D341Med (cell line): ENCODE measurements at regions not wholly inside any gene's neighbourhood (a gene's known extent, or its start where the extent isn't known, plus 50 kb on each side); places are given as distances from the start of the nearest gene placed in this dataset.

Experiments
- DNase-seq: peaks from one replicate; pipeline ENCODE4 v3.0.0; 2012; ENCODE audit warnings: low spot score

GRCh38 chr20:57970856-57971255 lies 257.6 kb downstream of the ANKRD60 start:
- DNase-seq, result no peak

DNA sequence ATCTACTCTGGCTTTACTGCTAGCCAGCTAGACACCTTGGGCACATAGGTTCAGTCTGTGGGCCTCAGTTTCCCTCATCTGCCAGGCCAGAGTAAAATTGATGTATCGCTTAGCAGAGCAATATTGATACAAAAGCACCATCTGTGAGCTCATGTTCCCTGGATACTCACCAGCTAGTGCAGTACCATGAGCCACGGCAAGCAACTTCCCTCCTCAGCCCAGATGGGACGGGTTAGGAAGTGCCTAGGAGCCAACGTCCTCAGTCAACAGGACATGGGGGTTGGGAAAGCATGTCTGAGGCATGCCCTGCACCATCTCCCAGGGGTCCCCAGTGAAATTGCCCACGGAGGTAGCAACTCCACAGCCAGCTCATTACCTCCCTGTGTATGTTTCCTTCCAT lies 258.3 kb downstream of the ANKRD60 start:
- no peak for DNase-seq

GRCh38 chr20:57968120-57968519 lies 258.3 kb upstream of the PMEPA1 start:
- no peak for DNase-seq

DNA sequence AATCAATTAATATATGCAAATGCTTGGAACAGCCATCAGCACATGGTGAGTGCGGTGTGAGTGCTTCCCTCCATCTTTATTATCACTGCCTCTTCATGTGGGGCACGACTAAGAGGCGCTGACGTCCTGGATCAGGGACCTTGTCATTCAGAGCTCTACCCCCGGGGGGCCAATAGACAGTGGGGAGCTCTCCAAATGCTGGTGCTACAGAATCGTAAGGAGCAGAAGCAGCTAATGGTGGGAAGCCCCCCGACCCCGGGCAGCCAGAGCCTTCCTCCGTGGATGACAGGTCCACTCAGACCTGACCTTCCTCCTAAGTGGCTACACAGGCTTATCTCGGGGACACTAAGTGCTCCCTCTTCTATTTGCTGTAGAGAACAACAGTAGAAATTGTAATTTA lies 257.5 kb upstream of the PMEPA1 start:
- no peak for DNase-seq

- DNase-seq, result no peak
Measured at GRCh38 chr20:57966620-57967019, 256.8 kb upstream of the PMEPA1 start.

GRCh38 chr20:57965441-57965840 lies 255.6 kb upstream of the PMEPA1 start:
- no peak for DNase-seq

DNA sequence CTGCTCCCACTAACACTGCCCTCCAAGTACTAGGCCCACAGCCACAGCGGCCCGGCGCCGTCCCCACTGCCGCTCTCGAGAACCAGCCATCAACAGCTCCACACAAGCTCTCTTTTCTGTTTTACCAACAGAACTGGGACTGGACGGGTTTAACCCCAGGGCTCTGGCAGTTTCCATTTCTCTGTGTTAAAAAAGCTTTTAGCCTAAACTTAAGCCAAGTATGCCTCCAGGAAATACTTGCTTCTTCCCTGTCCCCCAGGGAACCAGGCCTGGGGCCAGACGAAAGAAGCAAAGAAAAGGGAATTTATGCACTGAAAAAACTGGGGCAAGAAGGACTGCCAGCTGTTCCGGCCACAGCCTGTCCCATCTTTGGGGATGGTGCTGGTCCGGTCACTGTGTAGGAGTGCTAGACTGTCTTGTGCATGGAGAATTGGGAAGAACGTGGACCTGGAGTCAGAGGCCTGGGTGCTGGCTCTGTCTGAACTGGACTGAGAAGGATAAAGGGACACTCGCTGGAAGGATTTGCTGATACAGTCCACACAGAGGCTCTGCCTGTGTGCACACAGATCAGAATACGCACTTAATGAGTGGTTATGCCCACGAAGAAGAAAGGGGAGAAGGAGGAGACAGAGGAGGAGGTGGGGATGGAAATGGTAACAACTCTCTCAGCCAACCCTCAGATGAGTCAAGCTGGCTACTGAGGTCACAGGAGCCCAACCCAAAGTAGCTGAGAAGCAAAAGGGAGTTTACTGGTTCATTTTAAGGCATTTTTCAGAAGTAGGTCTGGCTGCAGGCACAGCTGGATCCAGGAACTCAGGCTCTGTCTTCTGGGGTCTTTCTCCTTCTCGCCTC lies 254.4 kb upstream of the PMEPA1 start:
- no peak for DNase-seq

DNA sequence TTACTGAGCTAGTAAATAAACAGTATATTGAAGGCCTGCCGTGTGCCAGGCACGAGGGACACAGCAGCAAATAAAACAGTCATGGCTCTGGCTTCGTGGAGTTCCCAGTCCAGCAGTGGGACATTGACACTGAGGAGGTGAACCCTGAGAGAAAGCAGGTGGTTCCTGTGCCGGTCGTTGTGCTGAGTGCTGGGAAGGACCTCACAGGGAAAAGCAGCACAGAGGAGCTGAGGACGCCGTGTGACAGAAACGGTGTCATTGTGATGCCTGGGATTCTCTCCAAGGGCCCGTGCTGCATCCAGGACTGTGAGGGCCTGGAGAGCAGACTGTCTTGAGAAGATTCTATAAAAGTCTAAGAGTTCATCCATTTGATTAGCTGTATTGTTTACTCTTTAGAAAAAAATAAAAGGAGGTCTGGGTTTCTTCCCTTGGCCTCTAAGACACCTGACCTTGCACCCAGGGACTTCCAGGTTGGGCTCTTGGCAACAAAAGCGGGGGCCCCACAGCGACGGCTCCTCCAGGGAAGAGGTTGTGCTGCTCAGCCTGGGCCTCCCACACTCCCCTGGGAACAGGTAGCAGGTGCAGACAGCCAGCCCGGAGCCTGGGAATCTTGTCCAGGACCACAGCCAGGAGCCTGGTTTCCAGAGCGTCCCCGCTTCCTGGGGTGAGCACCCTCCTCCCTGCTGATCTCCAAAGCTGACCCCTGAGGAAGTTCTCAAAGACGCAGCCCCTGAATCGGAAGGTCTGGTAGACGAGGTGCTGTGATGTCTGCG lies 251.2 kb upstream of the PMEPA1 start:
- DNase-seq, result no peak

- no peak for DNase-seq
Measured at GRCh38 chr20:57959589-57959988, 249.8 kb upstream of the PMEPA1 start.

- no peak for DNase-seq
Measured at GRCh38 chr20:57959018-57959417, 249.2 kb upstream of the PMEPA1 start.

- DNase-seq, result no peak
Measured at GRCh38 chr20:57958050-57958420, 248.2 kb upstream of the PMEPA1 start.

DNA sequence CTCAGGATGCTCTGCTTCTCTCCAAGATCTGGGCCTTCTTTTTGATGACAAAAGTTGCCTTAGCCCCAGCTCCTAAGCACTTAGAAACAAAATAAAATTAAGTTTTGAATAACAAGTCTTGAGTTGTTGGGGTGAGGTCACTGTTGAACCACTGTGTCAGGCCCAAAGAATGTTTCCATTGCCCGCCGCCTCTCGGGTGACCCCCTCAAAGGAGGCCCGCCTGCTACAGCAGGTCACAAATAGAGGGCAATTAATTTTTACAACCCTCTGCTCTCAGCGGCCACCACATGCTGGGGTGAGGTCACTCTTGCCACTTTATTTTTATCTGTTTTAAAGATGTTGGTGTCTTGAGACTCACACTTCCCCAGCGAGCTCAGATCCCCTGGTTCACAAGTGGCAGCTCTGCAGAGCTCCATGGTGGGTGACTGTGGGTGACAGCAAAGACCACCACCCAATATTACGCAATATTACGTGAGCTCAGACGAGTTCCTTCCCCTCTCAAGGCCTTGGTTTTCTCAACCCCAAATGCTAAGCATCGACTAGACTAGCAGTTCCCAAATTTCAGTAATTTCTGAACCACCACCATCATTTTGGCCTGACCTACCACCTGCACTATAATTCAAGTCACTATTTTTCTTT lies 247.7 kb upstream of the PMEPA1 start:
- no peak for DNase-seq

DNA sequence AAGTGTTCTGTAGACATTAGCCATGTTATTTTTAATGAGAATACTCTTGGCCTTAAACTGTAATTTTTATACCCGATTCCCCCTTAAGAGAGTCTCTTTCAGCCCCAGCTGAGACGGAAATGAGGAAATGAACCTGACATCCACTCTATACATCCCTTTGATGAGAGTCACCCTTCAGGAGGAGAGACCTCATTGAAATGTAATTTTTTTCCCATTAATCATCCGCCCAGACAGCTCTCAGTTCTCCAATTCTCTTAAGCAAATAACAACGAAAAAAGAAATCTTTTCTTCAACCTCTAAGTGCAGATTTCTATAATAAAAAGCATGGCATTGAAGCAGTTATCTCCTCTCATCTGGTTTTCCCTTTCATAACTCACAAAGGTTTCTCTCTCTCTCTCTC lies 243.8 kb upstream of the PMEPA1 start:
- no peak for DNase-seq

GRCh38 chr20:57952136-57952535 lies 242.3 kb upstream of the PMEPA1 start:
- no peak for DNase-seq

DNA sequence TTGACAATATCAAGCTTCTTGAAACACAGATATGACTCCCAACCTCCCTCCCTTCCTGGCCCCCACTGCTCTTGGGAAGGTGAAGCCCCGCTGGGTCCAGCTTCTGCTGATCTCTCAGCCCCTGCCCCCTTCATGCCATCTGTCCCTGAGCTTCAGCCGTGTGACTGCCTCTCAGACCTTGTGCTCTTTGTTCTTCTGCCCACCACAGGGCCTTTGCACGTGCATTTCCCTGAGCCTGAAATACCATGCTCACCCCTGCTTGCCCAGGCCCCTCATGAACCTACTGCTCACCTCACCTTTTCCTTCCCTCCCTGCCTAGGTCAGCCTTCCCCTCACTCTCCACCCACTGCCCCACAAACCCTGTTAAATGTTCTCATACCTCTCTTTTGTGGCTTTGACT lies 241.7 kb upstream of the PMEPA1 start:
- DNase-seq, result no peak

DNA sequence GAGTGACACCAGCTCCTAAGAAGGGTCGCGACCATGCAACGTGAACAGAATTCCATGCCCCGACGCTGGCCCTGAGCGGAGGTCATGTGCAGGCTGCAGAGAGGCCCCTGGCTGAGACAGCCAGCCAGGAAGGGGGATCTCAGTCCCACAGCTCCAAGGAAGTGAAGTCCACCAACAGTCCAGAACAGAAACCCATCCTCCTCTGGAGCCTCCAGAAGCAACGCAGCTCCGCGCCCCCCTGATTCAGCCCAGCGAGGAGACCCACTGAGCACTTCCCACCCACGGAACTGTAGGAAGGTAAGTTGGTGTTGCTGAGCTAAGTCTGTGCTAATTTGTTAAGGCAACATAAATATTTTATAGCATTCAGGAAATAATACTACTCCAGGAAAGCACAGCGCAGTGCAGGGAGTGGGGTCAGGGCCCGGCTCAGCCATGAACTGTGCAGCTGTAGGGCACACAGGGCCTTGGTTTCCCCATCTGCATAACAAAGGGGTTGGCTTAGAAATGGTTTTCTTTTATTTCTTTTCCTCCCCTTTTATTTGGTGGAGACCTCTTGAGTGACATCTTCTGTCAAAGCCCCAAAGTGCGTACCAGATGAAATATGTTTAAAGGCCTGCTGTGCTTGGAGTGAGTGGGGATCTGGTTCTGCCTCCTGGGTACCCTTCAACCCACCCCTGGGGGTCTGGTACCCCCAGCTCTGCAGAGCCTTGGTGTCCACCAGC lies 241.1 kb upstream of the PMEPA1 start:
- DNase-seq, result no peak

DNA sequence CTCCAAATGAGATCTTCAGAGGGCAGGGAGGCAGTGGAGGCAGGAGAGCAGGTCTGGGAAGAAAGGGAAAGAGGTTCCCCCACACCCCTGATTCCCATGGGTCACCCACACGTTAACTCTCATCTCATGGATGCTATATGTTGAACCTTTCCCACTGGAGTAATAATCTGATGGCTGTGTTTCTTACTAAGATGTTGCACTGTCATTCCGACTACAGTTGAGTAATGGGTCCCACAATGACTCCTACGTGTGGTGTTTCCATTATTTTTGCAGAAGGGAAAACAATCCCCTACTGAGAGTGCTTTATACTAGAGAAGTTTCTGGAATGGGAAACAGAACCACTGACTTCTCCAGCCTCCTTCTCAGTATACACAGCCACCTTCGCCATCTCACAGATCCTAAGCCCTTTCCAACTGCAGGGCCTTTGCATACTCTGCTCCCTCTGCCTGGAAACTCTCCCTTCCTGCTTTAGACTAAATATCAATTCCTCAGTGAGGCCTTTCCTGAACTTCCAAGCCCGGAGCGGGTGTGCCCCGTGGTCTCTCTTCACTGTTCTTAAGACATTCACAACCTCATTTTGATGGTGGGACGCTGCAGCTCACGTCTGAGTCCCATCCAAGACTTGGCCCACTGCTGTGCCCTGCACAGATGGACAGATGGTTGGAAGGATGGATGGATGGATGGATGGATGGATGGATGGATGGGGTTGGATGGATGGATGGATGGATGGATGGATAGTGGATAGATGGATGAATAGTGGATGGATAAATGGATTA lies 238.6 kb upstream of the PMEPA1 start:
- no peak for DNase-seq

DNA sequence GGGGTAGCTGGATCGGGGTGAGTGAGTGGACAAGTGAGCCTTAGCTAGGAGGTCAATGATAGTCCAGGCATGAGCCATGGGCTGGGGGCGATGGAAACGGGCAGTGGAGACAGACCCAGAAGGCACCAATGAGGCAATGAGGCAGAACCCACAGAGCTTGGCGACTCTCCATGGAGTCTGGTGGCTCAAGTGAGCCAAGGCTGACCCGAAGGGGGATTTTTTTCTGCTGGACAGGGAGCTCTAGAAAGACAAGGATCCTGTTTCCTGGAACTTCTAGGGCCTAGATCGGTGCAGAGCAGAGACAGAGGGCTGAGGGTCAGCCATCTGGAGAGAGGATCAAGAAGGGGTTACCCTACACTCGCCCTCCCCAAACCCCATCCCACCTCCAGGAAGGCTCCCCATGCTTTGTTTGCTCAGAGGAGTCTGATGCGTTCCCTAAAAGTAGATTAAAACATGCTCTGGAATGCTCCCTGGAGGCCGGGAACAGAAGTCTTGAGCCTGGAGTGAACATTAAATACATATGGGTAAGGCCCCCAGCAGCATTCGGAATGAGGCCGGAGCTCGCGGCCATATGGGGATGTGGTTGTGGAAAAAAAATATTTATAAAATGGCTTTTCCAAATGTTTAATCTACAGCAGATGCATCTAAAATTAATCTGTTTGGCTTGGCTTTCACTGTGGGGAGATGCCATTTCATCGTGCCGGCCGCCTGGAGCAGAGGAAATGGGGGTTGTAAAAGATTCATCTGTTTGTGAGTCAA lies 237.8 kb upstream of the PMEPA1 start:
- DNase-seq, result no peak

DNA sequence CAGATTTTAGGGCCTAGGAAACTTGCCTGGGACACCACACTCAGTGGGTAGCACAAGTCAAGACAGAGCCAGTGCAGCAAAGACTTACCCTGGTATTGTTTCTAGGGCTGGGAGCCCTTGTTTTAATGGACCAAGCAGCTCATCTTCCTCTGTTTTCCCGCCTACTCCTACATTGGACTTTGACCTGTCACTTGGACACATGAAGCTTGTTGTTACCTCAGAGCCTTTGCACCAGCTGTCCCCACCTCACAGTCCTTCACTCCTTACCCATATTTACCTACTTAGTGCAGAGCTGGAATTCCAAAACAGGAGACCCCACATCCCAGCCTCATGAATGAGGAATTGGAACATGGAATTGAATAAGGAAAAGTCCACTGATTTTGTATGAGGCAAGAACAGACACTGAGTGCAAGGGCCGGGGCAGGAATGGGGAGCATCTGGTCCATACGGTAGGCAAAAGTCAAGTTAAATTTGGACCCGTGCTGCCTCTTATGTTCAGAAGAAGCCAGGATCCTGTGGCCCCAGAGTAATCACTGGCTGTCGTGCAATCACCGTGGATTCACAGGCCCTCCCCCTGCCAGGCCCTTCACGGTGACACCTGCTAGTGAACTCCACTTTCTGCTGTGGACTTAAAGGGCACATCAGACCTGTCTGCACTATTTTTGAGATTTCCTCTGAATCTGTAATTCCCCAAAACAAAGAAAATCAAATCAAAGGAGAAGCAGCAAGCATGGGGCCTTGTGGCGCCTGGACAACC lies 236.9 kb upstream of the PMEPA1 start:
- DNase-seq, result no peak

DNA sequence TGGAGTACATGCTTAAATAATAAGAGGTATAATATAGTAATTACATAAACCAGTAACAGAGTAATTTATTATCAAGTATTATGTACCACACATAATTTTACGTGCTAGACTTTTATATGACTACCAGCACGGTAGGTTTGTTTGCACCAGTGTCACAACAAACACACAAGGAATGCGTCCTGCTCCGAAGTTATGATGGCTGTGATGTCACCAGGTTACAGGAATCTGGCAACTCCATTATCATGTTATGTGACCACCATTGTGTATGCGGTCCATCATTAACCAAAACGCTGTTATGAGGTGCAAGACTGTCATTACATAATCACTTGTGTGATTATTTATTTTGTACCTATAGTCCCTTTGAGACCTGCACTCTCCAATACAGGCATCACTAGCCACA lies 235.2 kb upstream of the PMEPA1 start:
- DNase-seq, result no peak
